H7 (cell line): ENCODE measurements at regions not wholly inside any gene's neighbourhood (a gene's known extent, or its start where the extent isn't known, plus 50 kb on each side); places are given as distances from the start of the nearest gene placed in this dataset.
A peak's percentile ranks its signal among the peaks of the same experiment; 100 is the strongest.
"Not testable (repeated sequence)": the region's sequence is repeated elsewhere in the genome, so short reads cannot be mapped to it uniquely, and the experiment has no call there.

ENCODE experiments used
- DNase-seq: peaks from one replicate; pipeline ENCODE4 v3.0.0; 2012
- H3K27me3 ChIP-seq: 2 replicates; pipeline ENCODE4 v1.6.0; 2011; ENCODE audit warnings: mild to moderate bottlenecking, low read length; ENCODE audit not compliant: control insufficient read depth, insufficient read depth
- H3K36me3 ChIP-seq: replicated peaks from 2 replicates; pipeline ENCODE4 v1.5.1; 2011; ENCODE audit warnings: low read length; ENCODE audit not compliant: control insufficient read depth, insufficient read depth
- H3K4me3 ChIP-seq: 2 replicates; pipeline ENCODE4 v1.5.1; 2011; ENCODE audit warnings: low read depth, mild to moderate bottlenecking, control low read depth, low read length, moderate library complexity; ENCODE audit not compliant: insufficient read depth

DNA sequence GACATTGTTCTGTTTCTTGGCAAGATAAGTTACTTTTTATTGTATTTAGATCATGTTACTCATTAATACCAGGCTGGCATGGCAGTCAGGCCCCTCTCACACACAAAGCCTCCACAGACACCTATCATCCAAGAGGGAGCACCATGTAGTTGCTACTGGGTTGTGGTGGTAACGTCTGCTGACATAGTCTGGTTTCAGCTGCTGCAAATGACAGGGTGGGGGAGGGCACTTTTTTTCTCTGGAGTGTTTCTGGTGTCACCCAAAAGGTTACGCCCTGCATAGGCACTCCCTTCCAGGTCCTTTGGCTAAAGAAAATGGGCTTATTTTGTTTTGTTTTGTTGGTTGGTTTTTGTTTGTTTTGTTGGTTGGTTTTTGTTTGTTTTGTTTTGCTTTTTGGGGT is 236.4 kb upstream of the RIMS1 start:
- no peak overlapping the region for H3K4me3 ChIP-seq
- no peaks in the 10 kb centered on the region for H3K27me3 ChIP-seq
- DNase-seq: no peak
- no peaks in the 10 kb centered on the region for H3K36me3 ChIP-seq

DNA sequence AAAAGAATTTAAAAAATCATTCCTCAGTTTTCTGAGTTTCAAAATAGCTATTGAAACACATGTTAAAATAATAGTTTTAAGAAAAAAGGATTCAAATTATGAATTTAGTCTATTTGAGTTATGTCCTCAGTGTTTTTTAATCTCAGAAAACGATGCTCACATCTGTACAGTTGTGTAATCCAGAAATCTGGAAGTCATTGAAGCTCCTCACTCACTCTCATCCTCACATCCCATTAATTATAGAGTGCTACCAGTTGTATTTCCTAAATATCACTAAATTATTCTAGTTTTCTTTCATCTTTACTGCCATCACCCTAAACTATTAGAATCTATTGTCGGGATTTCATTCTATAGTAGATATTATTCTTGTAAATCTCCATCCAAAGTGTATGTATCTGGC is 234.7 kb upstream of the RIMS1 start:
- no peak for DNase-seq
- H3K36me3 ChIP-seq: no peaks in the 10 kb centered on the region
- H3K4me3 ChIP-seq: no peak overlapping the region
- H3K27me3 ChIP-seq: no peaks in the 10 kb centered on the region

- H3K4me3 ChIP-seq: no peak overlapping the region
- no peak for DNase-seq
- H3K36me3 ChIP-seq: no peaks in the 10 kb centered on the region
- no peaks in the 10 kb centered on the region for H3K27me3 ChIP-seq
These were observed 230.2 kb upstream of the RIMS1 start for GRCh38 chr6:71656121-71656520.

DNA sequence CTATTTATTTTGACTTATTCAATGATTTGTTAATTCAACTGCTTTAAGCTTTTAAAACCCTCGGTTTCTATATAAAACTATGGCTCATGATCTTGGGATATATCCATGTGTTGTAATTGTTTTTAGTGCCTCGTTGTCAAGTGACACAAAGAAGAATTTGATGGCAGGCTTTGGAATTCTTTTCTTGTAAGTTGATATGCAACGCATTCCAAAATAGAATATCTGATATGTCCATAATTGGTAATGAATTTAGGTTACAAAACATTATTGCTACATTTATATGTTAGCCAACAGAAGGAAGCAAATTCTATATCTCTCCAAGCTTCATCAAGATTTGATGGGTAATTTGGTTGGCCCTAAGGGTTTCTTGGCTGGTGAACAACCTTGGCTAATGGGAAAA is 220.4 kb upstream of the RIMS1 start:
- DNase-seq: no peak
- Histone ChIP-seq H3K4me3 (no peak overlapping the region), H3K27me3 (no peaks in the 10 kb centered on the region), H3K36me3 (no peaks in the 10 kb centered on the region)

GRCh38 chr6:71672876-71673275 is 213.5 kb upstream of the RIMS1 start:
- Histone ChIP-seq H3K36me3 (no peaks in the 10 kb centered on the region), H3K27me3 (no peaks in the 10 kb centered on the region), H3K4me3 (no peak overlapping the region)
- no peak for DNase-seq

DNA sequence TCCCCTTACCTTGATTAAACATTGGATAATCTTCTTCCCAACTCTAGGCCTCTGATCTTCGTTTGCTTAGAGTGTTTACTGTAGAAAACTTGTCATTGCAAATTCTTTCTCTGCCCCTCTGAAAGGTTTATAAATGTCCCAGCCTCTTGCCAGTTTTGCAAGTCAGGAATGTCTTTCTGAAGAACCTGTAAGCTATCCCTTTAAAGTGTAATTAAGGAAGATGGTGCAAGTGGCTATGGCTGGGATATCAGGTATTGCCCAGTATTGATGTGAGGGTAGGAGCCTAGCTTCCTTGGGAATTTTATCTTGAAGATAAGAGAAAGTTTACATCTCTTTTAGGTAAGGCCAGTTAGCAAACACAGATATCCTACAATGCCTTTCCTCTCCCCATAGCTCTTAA is 211.0 kb upstream of the RIMS1 start:
- no peaks in the 10 kb centered on the region for H3K27me3 ChIP-seq
- DNase-seq: no peak
- no peak overlapping the region for H3K4me3 ChIP-seq
- no peaks in the 10 kb centered on the region for H3K36me3 ChIP-seq

DNA sequence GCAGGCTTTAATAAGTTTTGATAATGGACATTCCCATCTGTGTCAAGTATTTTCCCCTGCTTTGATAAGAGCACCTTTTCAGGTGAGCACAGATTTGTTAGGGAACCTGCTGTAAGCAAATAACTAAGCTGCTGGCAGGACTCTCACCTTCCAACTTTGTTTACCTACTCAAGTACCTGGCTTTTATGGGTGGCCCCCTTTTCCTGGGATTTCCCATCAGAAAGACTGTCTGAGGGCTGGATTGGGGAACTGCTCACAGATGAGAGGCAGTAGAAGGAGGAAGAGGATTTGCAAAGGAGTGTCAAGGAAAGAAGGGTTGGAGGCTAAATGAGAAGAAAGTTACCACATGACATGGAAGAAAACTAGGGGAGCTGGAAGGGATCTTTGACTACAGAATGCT is 210.1 kb upstream of the RIMS1 start:
- Histone ChIP-seq H3K27me3 (no peaks in the 10 kb centered on the region), H3K36me3 (no peaks in the 10 kb centered on the region), H3K4me3 (no peak overlapping the region)
- DNase-seq: no peak

DNA sequence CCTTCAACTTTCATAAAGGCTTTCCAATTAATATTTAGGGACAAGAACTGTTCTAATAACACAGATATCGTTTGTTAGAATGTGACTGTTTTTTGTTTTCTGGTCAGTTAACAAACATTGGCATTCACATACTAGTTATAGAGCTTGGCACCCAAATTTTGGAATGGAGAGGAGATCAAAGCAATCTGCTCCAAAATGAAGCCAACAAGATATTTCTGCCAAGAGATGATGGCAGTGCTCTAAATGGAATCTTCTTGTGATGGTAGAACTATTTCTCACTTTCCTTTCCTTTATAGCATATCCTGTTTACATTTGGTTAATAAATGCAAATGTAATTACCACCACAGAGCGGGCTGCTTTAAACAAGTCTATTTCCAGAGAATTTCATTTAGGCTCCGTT is 208.3 kb upstream of the RIMS1 start:
- H3K36me3 ChIP-seq: no peaks in the 10 kb centered on the region
- DNase-seq: no peak
- H3K4me3 ChIP-seq: no peak overlapping the region
- H3K27me3 ChIP-seq: no peaks in the 10 kb centered on the region

DNA sequence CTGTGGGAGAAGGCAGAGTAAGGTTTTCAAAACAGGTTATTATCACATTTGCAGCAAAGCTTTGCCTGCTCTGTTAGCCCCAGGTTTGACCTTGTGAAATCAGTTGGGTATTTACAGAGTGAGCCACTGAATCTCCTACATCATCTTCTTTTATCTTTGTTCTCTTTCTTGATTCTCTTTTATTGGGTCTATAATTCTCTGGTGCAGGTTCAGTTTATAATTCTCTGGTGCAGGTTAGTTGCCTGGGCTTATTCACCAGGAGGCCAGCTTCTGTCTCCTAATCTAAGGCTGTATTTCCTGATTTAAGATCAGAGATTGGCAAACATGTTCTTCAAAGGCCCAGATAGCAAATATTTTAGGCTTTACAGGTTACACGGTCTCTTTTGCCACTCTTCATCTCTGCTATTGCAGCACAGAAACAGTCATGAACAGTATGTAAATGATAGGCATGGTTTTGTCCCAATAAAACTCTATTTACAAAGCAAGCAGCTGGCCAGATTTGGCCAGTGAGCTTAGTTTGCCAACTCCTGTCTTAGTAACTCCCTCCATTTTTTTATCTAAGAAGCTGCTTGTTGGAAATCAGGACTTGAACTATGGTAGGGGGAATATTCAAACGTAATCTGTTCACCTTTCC is 205.0 kb upstream of the RIMS1 start:
- no peak for DNase-seq
- Histone ChIP-seq H3K4me3 (no peak overlapping the region), H3K36me3 (no peaks in the 10 kb centered on the region), H3K27me3 (no peaks in the 10 kb centered on the region)

GRCh38 chr6:71686021-71686677 is 200.2 kb upstream of the RIMS1 start:
- not testable (repeated sequence) for H3K27me3 ChIP-seq, DNase-seq, H3K4me3 ChIP-seq, H3K36me3 ChIP-seq

- Histone ChIP-seq H3K4me3 (no peak overlapping the region), H3K27me3 (no peaks in the 10 kb centered on the region), H3K36me3 (no peaks in the 10 kb centered on the region)
- no peak for DNase-seq
These were observed 187.6 kb upstream of the RIMS1 start for GRCh38 chr6:71698702-71699101.

GRCh38 chr6:71706523-71706922 is 179.8 kb upstream of the RIMS1 start:
- no peak overlapping the region for H3K4me3 ChIP-seq
- no peaks in the 10 kb centered on the region for H3K27me3 ChIP-seq
- DNase-seq: no peak
- H3K36me3 ChIP-seq: no peaks in the 10 kb centered on the region

DNA sequence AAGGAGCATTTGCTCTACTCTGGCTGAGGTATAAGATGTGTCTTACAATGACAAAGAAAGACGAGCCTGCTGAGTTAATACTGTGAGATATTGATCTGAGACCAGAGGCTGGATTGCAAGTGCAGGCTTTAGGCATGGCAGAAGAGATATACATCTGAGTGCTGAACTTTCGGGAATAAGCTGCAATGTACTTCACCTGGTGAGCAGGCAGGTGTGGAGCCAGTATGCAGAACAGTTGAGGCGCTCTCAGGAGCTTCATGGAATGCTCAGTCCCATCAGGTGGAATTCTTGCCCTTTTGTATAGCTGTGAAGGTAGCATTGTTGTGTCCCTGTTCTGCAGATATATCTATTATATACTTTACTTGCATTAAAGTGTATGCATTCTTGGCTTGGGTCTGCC is 179.3 kb upstream of the RIMS1 start:
- DNase-seq: peak; percentile 4
- Histone ChIP-seq H3K4me3 (no peak overlapping the region), H3K27me3 (no peaks in the 10 kb centered on the region), H3K36me3 (no peaks in the 10 kb centered on the region)

DNA sequence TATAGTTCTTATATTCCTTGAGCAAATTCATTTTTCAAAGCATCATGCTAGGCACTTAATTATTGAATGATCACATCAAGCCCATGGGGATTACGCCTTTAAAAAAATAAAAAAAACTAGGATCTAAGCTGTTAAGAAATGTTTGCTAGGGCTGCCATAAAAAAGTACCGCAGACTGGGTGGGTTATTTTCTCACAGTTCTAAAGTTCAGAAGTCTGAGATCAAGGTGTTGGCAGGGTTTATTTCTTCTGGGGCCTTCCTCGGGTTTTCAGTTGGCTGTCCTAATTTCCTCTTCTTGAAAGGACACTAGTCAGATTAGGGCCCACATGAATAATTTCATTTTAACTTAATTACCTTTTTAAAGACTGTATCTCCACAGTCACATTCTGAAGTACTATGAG is 165.6 kb upstream of the RIMS1 start:
- DNase-seq: no peak
- Histone ChIP-seq H3K36me3 (no peaks in the 10 kb centered on the region), H3K4me3 (no peak overlapping the region), H3K27me3 (no peaks in the 10 kb centered on the region)

GRCh38 chr6:71721642-71722041 is 164.7 kb upstream of the RIMS1 start:
- H3K4me3 ChIP-seq: no peak overlapping the region
- H3K36me3 ChIP-seq: no peaks in the 10 kb centered on the region
- no peak for DNase-seq
- no peaks in the 10 kb centered on the region for H3K27me3 ChIP-seq

DNA sequence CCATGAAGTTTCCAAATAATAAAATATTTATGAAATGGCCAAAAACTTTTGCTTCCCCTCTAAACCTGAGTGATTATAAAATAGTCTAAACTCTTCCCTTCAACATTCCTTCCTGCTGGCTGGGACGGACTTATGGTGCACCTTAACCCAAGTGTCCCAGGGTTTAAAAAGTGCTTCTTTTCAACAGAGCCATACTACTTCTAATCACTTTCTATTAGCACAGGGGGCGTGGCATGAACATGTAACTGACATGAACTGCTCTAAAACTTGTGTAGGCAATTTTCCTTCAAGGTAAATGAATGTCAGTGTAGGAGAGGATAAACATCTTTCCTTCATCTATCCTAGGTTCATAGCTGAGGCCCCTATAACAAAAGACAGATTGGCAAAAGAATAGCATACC is 163.6 kb upstream of the RIMS1 start:
- DNase-seq: no peak
- Histone ChIP-seq H3K36me3 (no peaks in the 10 kb centered on the region), H3K27me3 (no peaks in the 10 kb centered on the region), H3K4me3 (no peak overlapping the region)
